VCaP (cell line): ENCODE measurements at regions not wholly inside any gene's neighbourhood (a gene's known extent, or its start where the extent isn't known, plus 50 kb on each side); places are given as distances from the start of the nearest gene placed in this dataset.

Experiments used
- H3K27ac ChIP-seq: fragments of 450-650 bp; 2 replicates; pipeline ENCODE4 v1.5.1; 2017
- CTCF ChIP-seq: fragments of 450-650 bp; conservative IDR thresholded peaks from 2 replicates; pipeline ENCODE4 v1.5.1; 2017; ENCODE audit warnings: mild to moderate bottlenecking, moderate library complexity

- no peak for TF ChIP-seq CTCF
- no peak overlapping the region for H3K27ac ChIP-seq
Measured at GRCh38 chr5:71894091-71894490, 175.0 kb downstream of the CARTPT start.

GRCh38 chr5:71895546-71895945 is 176.5 kb downstream of the CARTPT start:
- H3K27ac ChIP-seq = no peak overlapping the region
- TF ChIP-seq CTCF = no peak

GRCh38 chr5:71899865-71900342 is 180.8 kb downstream of the CARTPT start:
- no peak for TF ChIP-seq CTCF
- no peak overlapping the region for H3K27ac ChIP-seq

- H3K27ac ChIP-seq = no peak overlapping the region
Measured at GRCh38 chr5:71903808-71904207, 184.7 kb downstream of the CARTPT start.

GRCh38 chr5:71904852-71905251 is 185.8 kb downstream of the CARTPT start:
- no peak overlapping the region for H3K27ac ChIP-seq
- no peak for TF ChIP-seq CTCF

More at GRCh38 chr5:71903808-71904207, 184.7 kb downstream of the CARTPT start:
- no peak for TF ChIP-seq CTCF

GRCh38 chr5:71905834-71906711 is 187.0 kb downstream of the CARTPT start:
- TF ChIP-seq CTCF = no peak
- peak overlapping the region; percentile 52 for H3K27ac ChIP-seq

- peak overlapping the region; percentile 52 for H3K27ac ChIP-seq
- TF ChIP-seq CTCF = no peak
Measured at GRCh38 chr5:71907001-71907588, 188.0 kb downstream of the CARTPT start.
